Sciatic nerve (tissue), 2 donors: ENCODE measurements at regions not wholly inside any gene's neighbourhood (a gene's known extent, or its start where the extent isn't known, plus 50 kb on each side); places are given as distances from the start of the nearest gene placed in this dataset.
"Not testable (repeated sequence)": the region's sequence is repeated elsewhere in the genome, so short reads cannot be mapped to it uniquely, and the experiment has no call there.

Experiments
- ATAC-seq: fragments of 200-7000 bp; cut with Tn5 transposase; one replicate; pipeline ENCODE4 v1.9.1; 2020; ENCODE audit warnings: mild to moderate bottlenecking, moderate library complexity
- DNase-seq: peaks from one replicate; pipeline ENCODE4 v3.0.0-alpha.2; 2020; ENCODE audit warnings: low spot score
- intact Hi-C: fragments of 100-400 bp; cut with DNase I; formaldehyde crosslinking; loops from one replicate; pipeline ENCODE4 v1.14.2; 2022
- donor health status: DM: no; HTN: no; CAD: no.
- donor health status: DM: no; HTN: no; CAD: no.

GRCh38 chr14:59134307-59134706 lies 54.2 kb upstream of the DAAM1 start:
- DNase-seq = no peak
- no peak for ATAC-seq
- intact Hi-C loops = no loop called here

GRCh38 chr14:59137256-59137655 lies 51.2 kb upstream of the DAAM1 start:
- intact Hi-C loops = no loop called here
- no peak for DNase-seq
- no peak for ATAC-seq

- ATAC-seq, DNase-seq, intact Hi-C loops: not testable (repeated sequence)
These were observed 49.9 kb upstream of the DAAM1 start for GRCh38 chr14:59138576-59138975.
